Esophagus squamous epithelium (tissue), 4 donors: ENCODE measurements at regions not wholly inside any gene's neighbourhood (a gene's known extent, or its start where the extent isn't known, plus 50 kb on each side); places are given as distances from the start of the nearest gene placed in this dataset.

ENCODE experiments used
- POLR2A ChIP-seq, 4 donors: fragments of 450-650 bp; IDR thresholded peaks; one replicate each; pipeline ENCODE4 v1.6.1; 2017; ENCODE audit warnings: antibody characterized with exemption in 4 of 4, mild to moderate bottlenecking in 4 of 4, moderate library complexity in 3 of 4
- TF ChIP-seq, protein P1 (sequence below), 6 experiments: fragments of 450-650 bp in 4 of 6; fragments of 200-600 bp in 2 of 6; sonication (generic) in 2 of 6; IDR thresholded peaks; one replicate each; pipeline ENCODE4 v1.5.1; 2016 to 2019; ENCODE audit warnings: antibody characterized with exemption in 6 of 6, mild to moderate bottlenecking in 4 of 6, moderate library complexity in 4 of 6

DNA sequence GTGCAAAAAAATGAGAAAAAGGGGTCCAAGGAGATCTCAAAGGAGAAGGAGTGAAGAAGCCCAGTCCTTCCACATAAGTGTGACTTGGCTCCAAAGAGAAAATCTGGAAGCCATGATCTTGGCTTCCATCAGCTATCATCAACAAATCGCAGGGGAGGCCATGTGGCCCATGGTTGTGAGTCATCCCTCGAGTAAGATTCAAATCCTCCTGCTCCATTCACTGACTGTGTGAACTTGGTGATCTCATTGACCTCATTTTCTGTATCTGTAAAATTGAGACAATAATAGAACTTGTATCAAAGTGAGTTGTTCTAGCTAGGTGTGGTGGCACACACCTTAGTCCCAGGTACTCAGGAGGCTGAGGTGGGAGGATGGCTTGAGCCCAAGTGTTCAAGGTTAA is 79.1 kb upstream of the OLIG2 start:
- TF ChIP-seq, protein P1, sequence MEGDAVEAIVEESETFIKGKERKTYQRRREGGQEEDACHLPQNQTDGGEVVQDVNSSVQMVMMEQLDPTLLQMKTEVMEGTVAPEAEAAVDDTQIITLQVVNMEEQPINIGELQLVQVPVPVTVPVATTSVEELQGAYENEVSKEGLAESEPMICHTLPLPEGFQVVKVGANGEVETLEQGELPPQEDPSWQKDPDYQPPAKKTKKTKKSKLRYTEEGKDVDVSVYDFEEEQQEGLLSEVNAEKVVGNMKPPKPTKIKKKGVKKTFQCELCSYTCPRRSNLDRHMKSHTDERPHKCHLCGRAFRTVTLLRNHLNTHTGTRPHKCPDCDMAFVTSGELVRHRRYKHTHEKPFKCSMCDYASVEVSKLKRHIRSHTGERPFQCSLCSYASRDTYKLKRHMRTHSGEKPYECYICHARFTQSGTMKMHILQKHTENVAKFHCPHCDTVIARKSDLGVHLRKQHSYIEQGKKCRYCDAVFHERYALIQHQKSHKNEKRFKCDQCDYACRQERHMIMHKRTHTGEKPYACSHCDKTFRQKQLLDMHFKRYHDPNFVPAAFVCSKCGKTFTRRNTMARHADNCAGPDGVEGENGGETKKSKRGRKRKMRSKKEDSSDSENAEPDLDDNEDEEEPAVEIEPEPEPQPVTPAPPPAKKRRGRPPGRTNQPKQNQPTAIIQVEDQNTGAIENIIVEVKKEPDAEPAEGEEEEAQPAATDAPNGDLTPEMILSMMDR (IDR thresholded peaks at IDR 0.05) = no peak
- TF ChIP-seq POLR2A (IDR thresholded peaks at IDR 0.05) = no peak
